OCI-LY1 (cell line): ENCODE measurements at regions not wholly inside any gene's neighbourhood (a gene's known extent, or its start where the extent isn't known, plus 50 kb on each side); places are given as distances from the start of the nearest gene placed in this dataset.

Source experiments
- CTCF ChIP-seq: fragments of 200-600 bp; sonication (generic), shearing (Covaris generic); IDR thresholded peaks from 2 replicates; pipeline ENCODE4 v1.5.1; 2017; ENCODE audit warnings: mild to moderate bottlenecking, antibody characterized with exemption, low read length, moderate library complexity, mixed read lengths
- EZH2 ChIP-seq: fragments of 200-600 bp; sonication (generic), shearing (Covaris generic); IDR thresholded peaks from 2 replicates; pipeline ENCODE4 v1.8.0; 2017; ENCODE audit warnings: borderline replicate concordance, mixed run types, mild to moderate bottlenecking, antibody characterized with exemption, low read length, moderate library complexity, mixed read lengths

GRCh38 chr11:38272376-38272775 lies 1674.3 kb upstream of the RAG2 start:
- TF ChIP-seq EZH2 (no peak), CTCF (no peak)
